Keratinocyte (primary cell): ENCODE measurements at regions not wholly inside any gene's neighbourhood (a gene's known extent, or its start where the extent isn't known, plus 50 kb on each side); places are given as distances from the start of the nearest gene placed in this dataset.

ENCODE experiments used
- DNase-seq: peaks from one replicate; pipeline ENCODE4 v3.0.0-alpha.2; 2011; ENCODE audit warnings: low read depth, missing footprints, low spot score
- FAIRE-seq: peaks from 2 replicates; lab custom pipeline; 2011; peaks lifted over from hg19 to GRCh38; lab: Jason Lieb, UNC
- H2AFZ ChIP-seq: 2 replicates; pipeline ENCODE4 v1.6.0; 2012; ENCODE audit warnings: low read length, control low read depth, inconsistent platforms; ENCODE audit not compliant: control insufficient read depth
- H3K27ac ChIP-seq: 2 replicates; pipeline ENCODE4 v1.5.1; 2011; ENCODE audit warnings: low read length; ENCODE audit not compliant: control insufficient read depth, insufficient read depth
- H3K27me3 ChIP-seq: 3 replicates; pipeline ENCODE4 v1.6.0; 2011; ENCODE audit warnings: low read length; ENCODE audit not compliant: control insufficient read depth, insufficient read depth; ENCODE audit errors: extremely low read depth
- H3K36me3 ChIP-seq, 2 experiments: 2 replicates in 1 of 2; 3 replicates in 1 of 2; pipeline ENCODE4 v1.5.1; 2011; ENCODE audit warnings: low read length in 2 of 2, mild to moderate bottlenecking in 1 of 2; ENCODE audit not compliant: control insufficient read depth in 2 of 2, insufficient read depth in 2 of 2; ENCODE audit errors: extremely low read depth in 1 of 2
- H3K4me1 ChIP-seq: 3 replicates; pipeline ENCODE4 v1.5.1; 2011; ENCODE audit warnings: low read length; ENCODE audit not compliant: control insufficient read depth, insufficient read depth; ENCODE audit errors: extremely low read depth
- H3K4me2 ChIP-seq: 3 replicates; pipeline ENCODE4 v1.6.0; 2011; ENCODE audit warnings: low read depth, low read length; ENCODE audit not compliant: control insufficient read depth, insufficient read depth; ENCODE audit errors: extremely low read depth
- H3K4me3 ChIP-seq, 3 experiments: fragments of 200-600 bp in 1 of 3; sonication (generic) in 1 of 3; 2 replicates in 2 of 3; 3 replicates in 1 of 3; pipeline ENCODE4 v1.5.1; 2011 to 2016; ENCODE audit warnings: low read length in 3 of 3, mild to moderate bottlenecking in 3 of 3, control low read depth in 2 of 3, inconsistent platforms in 1 of 3, low read depth in 1 of 3, mixed read lengths in 1 of 3, mixed run types in 1 of 3, moderate library complexity in 1 of 3; ENCODE audit not compliant: control insufficient read depth in 2 of 3, insufficient read depth in 2 of 3; ENCODE audit errors: extremely low read depth in 1 of 3
- H3K79me2 ChIP-seq: 2 replicates; pipeline ENCODE4 v1.6.0; 2012; ENCODE audit warnings: low read length; ENCODE audit not compliant: control insufficient read depth, insufficient read depth
- H3K9ac ChIP-seq: 3 replicates; pipeline ENCODE4 v1.6.0; 2011; ENCODE audit warnings: low read length; ENCODE audit not compliant: control insufficient read depth, insufficient read depth; ENCODE audit errors: extremely low read depth
- H3K9me1 ChIP-seq: 3 replicates; pipeline ENCODE4 v1.6.0; 2011; ENCODE audit warnings: low read length; ENCODE audit not compliant: control insufficient read depth, insufficient read depth; ENCODE audit errors: extremely low read depth
- H3K9me3 ChIP-seq: 2 replicates; pipeline ENCODE4 v1.5.1; 2012; ENCODE audit warnings: low read depth, low read length; ENCODE audit not compliant: control insufficient read depth
- H4K20me1 ChIP-seq: 3 replicates; pipeline ENCODE4 v1.6.0; 2011; ENCODE audit warnings: low read length; ENCODE audit not compliant: control insufficient read depth, insufficient read depth; ENCODE audit errors: extremely low read depth
- EZH2 ChIP-seq: IDR thresholded peaks from one replicate; pipeline ENCODE4 v1.6.1; 2012; ENCODE audit warnings: inconsistent platforms, mild to moderate bottlenecking, low read length, moderate library complexity
- dilution Hi-C: fragments of 300-500 bp; cut with MboI; formaldehyde crosslinking; loops from one replicate; pipeline ENCODE4 v1.7.0; 2020; ENCODE audit warnings: low sequenced_read_pairs; ENCODE audit not compliant: extremely low pct_ligation_motif_present
- TF ChIP-seq, protein P1 (sequence below), 3 experiments: IDR thresholded peaks in 1 of 3; conservative IDR thresholded peaks in 1 of 3; optimal IDR thresholded peaks in 1 of 3; 2 replicates in 2 of 3; 3 replicates in 1 of 3; pipeline versions ENCODE3 to v1.5.1; 2011; ENCODE audit warnings: low read length in 3 of 3, mild to moderate bottlenecking in 3 of 3, moderate library complexity in 2 of 3, control low read depth in 1 of 3, inconsistent platforms in 1 of 3; ENCODE audit not compliant: insufficient read depth in 2 of 3; ENCODE audit errors: extremely low read depth in 1 of 3

DNA sequence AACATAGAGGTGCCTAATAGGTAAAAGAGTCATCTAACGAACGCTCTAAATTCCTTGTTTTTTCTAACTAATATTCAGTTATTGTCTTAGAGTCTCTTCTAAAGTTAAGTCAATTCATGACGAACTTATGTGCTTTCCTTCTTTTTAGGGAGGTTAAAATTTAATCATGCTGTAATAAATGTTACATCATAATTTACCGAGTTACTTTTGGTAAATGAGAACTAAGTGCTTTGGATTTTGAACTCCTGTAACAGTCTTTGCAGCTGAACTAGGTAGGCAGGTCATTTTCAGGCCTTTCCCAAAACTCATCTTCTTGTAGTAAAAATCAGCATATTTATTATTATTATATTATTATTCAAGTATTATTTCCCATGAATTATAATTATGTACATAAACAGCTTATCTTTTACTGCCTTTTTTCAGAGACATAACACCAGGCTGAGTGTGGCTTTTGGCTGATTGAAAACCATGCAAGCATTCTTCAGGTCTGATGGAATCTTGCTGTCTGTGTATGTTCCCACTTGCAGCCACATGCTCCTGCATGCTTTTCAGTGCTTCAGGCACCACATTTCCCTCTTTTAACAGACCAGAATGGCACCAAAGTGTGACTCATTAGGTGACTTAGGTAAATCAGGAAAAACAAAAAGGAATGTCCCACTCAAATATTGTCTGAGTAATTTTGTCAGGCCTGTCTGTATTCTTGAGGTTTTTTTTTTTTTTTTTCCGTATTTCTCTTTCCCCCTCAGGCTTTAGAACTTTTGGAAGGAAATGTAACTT is 81.0 kb upstream of the CD55 start:
- Histone ChIP-seq H4K20me1 (no peaks in the 10 kb centered on the region), H3K4me2 (peak overlapping the region; percentile 65), H3K27ac (peak overlapping the region; percentile 86), H3K36me3 (no peaks in the 10 kb centered on the region), H3K79me2 (no peaks in the 10 kb centered on the region), H3K4me3 (peak overlapping the region in 2 of 3 experiments; percentile 16 to 27), H3K9me3 (no peaks in the 10 kb centered on the region), H3K27me3 (no peaks in the 10 kb centered on the region), H3K4me1 (peaks cover 17% of the 10 kb centered on the region), H3K9me1 (no peaks in the 10 kb centered on the region), H2AFZ (peak overlapping the region; percentile 33), H3K9ac (peak overlapping the region; percentile 43)
- dilution Hi-C loops: no loop called here
- TF ChIP-seq EZH2: no peak
- TF ChIP-seq, protein P1, sequence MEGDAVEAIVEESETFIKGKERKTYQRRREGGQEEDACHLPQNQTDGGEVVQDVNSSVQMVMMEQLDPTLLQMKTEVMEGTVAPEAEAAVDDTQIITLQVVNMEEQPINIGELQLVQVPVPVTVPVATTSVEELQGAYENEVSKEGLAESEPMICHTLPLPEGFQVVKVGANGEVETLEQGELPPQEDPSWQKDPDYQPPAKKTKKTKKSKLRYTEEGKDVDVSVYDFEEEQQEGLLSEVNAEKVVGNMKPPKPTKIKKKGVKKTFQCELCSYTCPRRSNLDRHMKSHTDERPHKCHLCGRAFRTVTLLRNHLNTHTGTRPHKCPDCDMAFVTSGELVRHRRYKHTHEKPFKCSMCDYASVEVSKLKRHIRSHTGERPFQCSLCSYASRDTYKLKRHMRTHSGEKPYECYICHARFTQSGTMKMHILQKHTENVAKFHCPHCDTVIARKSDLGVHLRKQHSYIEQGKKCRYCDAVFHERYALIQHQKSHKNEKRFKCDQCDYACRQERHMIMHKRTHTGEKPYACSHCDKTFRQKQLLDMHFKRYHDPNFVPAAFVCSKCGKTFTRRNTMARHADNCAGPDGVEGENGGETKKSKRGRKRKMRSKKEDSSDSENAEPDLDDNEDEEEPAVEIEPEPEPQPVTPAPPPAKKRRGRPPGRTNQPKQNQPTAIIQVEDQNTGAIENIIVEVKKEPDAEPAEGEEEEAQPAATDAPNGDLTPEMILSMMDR (optimal IDR thresholded peaks at IDR 0.05 in 1 of 3, IDR thresholded peaks at IDR 0.05 in 1 of 3, conservative IDR thresholded peaks at IDR 0.05 in 1 of 3; ENCODE audit: extremely low read depth in 1 of 3, insufficient read depth in 2 of 3, low read length in 3 of 3): no peak
- DNase-seq (peak; percentile 99), FAIRE-seq (peak; percentile 84)

DNA sequence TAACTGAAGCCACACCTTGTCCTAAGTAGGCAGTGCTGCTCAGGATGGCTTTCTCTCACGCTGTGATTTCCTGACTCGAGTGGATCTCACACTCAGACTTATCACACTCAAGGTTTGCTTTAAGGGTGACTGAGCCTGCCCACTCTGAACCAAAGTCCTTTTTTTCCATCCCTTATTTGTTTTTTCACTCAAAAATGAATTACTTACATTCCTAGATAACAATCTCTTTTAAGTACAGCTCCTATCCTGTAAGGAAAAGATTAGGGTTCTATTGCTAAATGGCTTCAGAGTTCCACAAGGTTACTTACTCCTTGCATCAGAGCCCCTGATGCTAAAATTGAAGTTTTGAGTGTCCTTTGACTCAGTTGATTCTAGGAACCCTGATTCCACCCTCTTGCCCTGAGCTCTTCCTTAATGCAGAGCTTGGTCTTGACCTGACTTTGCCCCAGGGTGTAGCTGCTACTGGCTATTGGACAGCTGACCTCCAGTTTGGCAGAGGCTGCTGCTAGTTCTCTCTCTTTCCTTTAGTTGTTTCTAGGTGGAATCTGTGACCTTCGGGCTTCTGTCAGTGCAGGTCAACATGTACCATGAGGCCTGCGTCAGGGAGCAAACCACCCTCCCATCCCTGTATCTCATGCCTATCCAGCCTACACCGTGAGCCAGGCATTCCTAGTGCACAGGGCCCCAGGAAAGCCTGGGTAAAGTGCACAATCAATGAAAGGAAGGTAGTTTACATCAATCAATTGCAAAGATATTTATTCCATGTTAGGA is 80.1 kb upstream of the CD55 start:
- TF ChIP-seq EZH2: no peak
- TF ChIP-seq, protein P1 (optimal IDR thresholded peaks at IDR 0.05 in 1 of 3, IDR thresholded peaks at IDR 0.05 in 1 of 3, conservative IDR thresholded peaks at IDR 0.05 in 1 of 3; ENCODE audit: extremely low read depth in 1 of 3, insufficient read depth in 2 of 3, low read length in 3 of 3): no peak
- peak overlapping the region; percentile 7 for H3K9ac ChIP-seq
- no peaks in the 10 kb centered on the region for H3K9me3 ChIP-seq
- H3K36me3 ChIP-seq: no peaks in the 10 kb centered on the region
- no peaks in the 10 kb centered on the region for H3K79me2 ChIP-seq
- peak overlapping the region; percentile 59 for H3K27ac ChIP-seq
- FAIRE-seq (no peak), DNase-seq (no peak)
- H3K27me3 ChIP-seq: no peaks in the 10 kb centered on the region
- no peak overlapping the region for H3K4me3 ChIP-seq
- H4K20me1 ChIP-seq: no peaks in the 10 kb centered on the region
- H3K4me1 ChIP-seq: peaks cover 17% of the 10 kb centered on the region
- H3K4me2 ChIP-seq: peak overlapping the region; percentile 37
- no peaks in the 10 kb centered on the region for H3K9me1 ChIP-seq
- H2AFZ ChIP-seq: peak overlapping the region; percentile 10
- dilution Hi-C loops: no loop called here
